Renal pelvis (tissue), 1 donor: ENCODE measurements at regions not wholly inside any gene's neighbourhood (a gene's known extent, or its start where the extent isn't known, plus 50 kb on each side); places are given as distances from the start of the nearest gene placed in this dataset.
"Not testable (repeated sequence)": the region's sequence is repeated elsewhere in the genome, so short reads cannot be mapped to it uniquely, and the experiment has no call there.

Experiments
- DNase-seq: peaks from one replicate; pipeline ENCODE4 v3.0.0-alpha.2; 2013

- DNase-seq: no peak
Observed at GRCh38 chr7:64469673-64470072, 93.2 kb downstream of the ZNF680 start.

GRCh38 chr7:64465551-64465950 is 97.3 kb downstream of the ZNF680 start:
- no peak for DNase-seq

- DNase-seq: peak; percentile 86
Observed at GRCh38 chr7:64463636-64464375, 99.1 kb downstream of the ZNF680 start.

GRCh38 chr7:64459858-64460257 is 103.0 kb downstream of the ZNF680 start:
- DNase-seq: not testable (repeated sequence)

DNA sequence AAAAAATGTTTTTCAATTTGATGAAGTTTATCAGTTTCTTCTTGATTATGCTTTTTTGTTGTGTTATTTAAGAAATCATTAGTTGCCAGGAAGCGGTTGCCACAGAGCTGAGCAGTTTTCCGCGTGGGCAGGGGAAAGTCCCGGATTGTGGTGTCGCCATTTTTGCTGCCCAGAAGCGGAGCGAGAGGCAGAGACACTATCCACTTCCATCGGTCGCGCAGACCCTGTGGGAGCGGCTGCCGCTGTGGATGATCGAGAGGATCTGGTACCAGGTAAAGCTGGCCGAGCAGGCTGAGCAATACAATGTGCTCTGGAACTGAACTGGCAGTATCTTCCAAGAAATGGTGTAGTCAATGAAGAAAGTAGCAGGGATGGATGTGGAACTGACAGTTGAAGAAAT is 119.8 kb downstream of the ZNF736 start:
- no peak for DNase-seq

GRCh38 chr7:64431838-64432237 is 118.1 kb downstream of the ZNF736 start:
- DNase-seq: no peak

DNA sequence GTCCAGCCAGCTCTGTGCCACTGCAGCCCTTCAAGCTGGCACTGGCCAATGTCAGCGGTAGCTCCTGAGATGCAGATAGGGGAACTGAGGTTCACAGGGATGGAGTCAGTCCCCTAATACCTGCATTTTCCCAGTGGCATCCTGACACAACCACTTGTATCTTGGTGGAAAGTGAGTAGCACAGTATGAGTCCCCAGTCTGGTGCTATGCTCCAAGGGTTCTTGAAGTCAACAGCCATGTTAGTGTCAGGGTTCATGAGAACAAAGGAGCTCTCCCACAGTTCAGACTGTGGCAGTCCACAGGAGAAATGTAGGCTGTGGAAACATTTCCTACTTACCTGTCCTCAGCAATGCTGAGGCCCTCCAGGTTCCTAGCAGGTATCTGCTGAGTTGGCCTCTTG is 115.5 kb downstream of the ZNF736 start:
- no peak for DNase-seq

- DNase-seq: not testable (repeated sequence)
Observed at GRCh38 chr7:64425436-64425835, 111.7 kb downstream of the ZNF736 start.

GRCh38 chr7:64407148-64407547 is 93.4 kb downstream of the ZNF736 start:
- DNase-seq: no peak
